Gastroesophageal sphincter (tissue), 3 donors: ENCODE measurements at regions not wholly inside any gene's neighbourhood (a gene's known extent, or its start where the extent isn't known, plus 50 kb on each side); places are given as distances from the start of the nearest gene placed in this dataset.
"Not testable (repeated sequence)": the region's sequence is repeated elsewhere in the genome, so short reads cannot be mapped to it uniquely, and the experiment has no call there.

ENCODE experiments used
- CTCF ChIP-seq, 4 experiments: fragments of 200-600 bp in 2 of 4; fragments of 450-650 bp in 2 of 4; sonication (generic) in 1 of 4; IDR thresholded peaks; one replicate each; pipeline ENCODE4 v1.5.1; 2017 to 2019; ENCODE audit warnings: antibody characterized with exemption in 4 of 4, mild to moderate bottlenecking in 2 of 4, moderate library complexity in 2 of 4
- EP300 ChIP-seq: sonication (generic); formaldehyde crosslinking; IDR thresholded peaks from one replicate; pipeline ENCODE4 v1.6.1; 2017; ENCODE audit warnings: antibody characterized with exemption, mild to moderate bottlenecking
- POLR2A ChIP-seq, 2 donors: fragments of 450-650 bp; IDR thresholded peaks; one replicate each; pipeline ENCODE4 v1.6.1; 2017; ENCODE audit warnings: antibody characterized with exemption in 2 of 2, mild to moderate bottlenecking in 2 of 2, moderate library complexity in 1 of 2
- POLR2AphosphoS5 ChIP-seq: sonication (generic); formaldehyde crosslinking; IDR thresholded peaks from one replicate; pipeline ENCODE4 v1.6.1; 2017; ENCODE audit warnings: antibody characterized with exemption

- not testable (repeated sequence) for TF ChIP-seq CTCF (IDR thresholded peaks at IDR 0.05); POLR2A (IDR thresholded peaks at IDR 0.05); EP300; POLR2AphosphoS5
Measured at GRCh38 chr10:65053831-65054351, 1532.7 kb downstream of the REEP3 start.
